ENCODE measurements at regions not wholly inside any gene's neighbourhood (a gene's known extent, or its start where the extent isn't known, plus 50 kb on each side); places are given as distances from the start of the nearest gene placed in this dataset.

- Histone ChIP-seq H3K4me1 (ENCODE audit: control insufficient read depth, insufficient read depth, low read length) (no peaks in the 10 kb centered on the region), H3K9me3 (ENCODE audit: control insufficient read depth, insufficient read depth, low read depth, low read length) (no peaks in the 10 kb centered on the region), H3K4me3 (ENCODE audit: low read depth, low read length) (no peak overlapping the region), H3K27ac (ENCODE audit: low read depth, low read length) (no peak overlapping the region), H3K9ac (ENCODE audit: low read length) (no peak overlapping the region), H3K36me3 (ENCODE audit: control insufficient read depth, insufficient read depth, low read length) (no peaks in the 10 kb centered on the region), H3K27me3 (ENCODE audit: control insufficient read depth, insufficient read depth, low read length) (no peaks in the 10 kb centered on the region)
Observed at GRCh38 chr5:67286006-67286405, 89.4 kb upstream of the CD180 start.

GRCh38 chr5:67283988-67284487, 87.4 kb upstream of the CD180 start:
- Histone ChIP-seq H3K36me3 (ENCODE audit: control insufficient read depth, insufficient read depth, low read length) (no peaks in the 10 kb centered on the region), H3K27ac (ENCODE audit: low read depth, low read length) (no peak overlapping the region), H3K4me1 (ENCODE audit: control insufficient read depth, insufficient read depth, low read length) (no peaks in the 10 kb centered on the region), H3K27me3 (ENCODE audit: control insufficient read depth, insufficient read depth, low read length) (no peaks in the 10 kb centered on the region), H3K4me3 (ENCODE audit: low read depth, low read length) (no peak overlapping the region), H3K9me3 (ENCODE audit: control insufficient read depth, insufficient read depth, low read depth, low read length) (peaks cover 8% of the 10 kb centered on the region), H3K9ac (ENCODE audit: low read length) (no peak overlapping the region)

GRCh38 chr5:67283275-67283987, 86.8 kb upstream of the CD180 start:
- no peak overlapping the region for H3K4me3 ChIP-seq (ENCODE audit: low read depth, low read length)
- H3K9ac ChIP-seq (ENCODE audit: low read length): no peak overlapping the region
- no peaks in the 10 kb centered on the region for H3K27me3 ChIP-seq (ENCODE audit: control insufficient read depth, insufficient read depth, low read length)
- H3K9me3 ChIP-seq (ENCODE audit: control insufficient read depth, insufficient read depth, low read depth, low read length): peaks cover 14% of the 10 kb centered on the region
- H3K27ac ChIP-seq (ENCODE audit: low read depth, low read length): no peak overlapping the region
- no peaks in the 10 kb centered on the region for H3K4me1 ChIP-seq (ENCODE audit: control insufficient read depth, insufficient read depth, low read length)
- no peaks in the 10 kb centered on the region for H3K36me3 ChIP-seq (ENCODE audit: control insufficient read depth, insufficient read depth, low read length)

- Histone ChIP-seq H3K27ac (ENCODE audit: low read depth, low read length) (no peak overlapping the region), H3K4me3 (ENCODE audit: low read depth, low read length) (no peak overlapping the region), H3K4me1 (ENCODE audit: control insufficient read depth, insufficient read depth, low read length) (no peaks in the 10 kb centered on the region), H3K36me3 (ENCODE audit: control insufficient read depth, insufficient read depth, low read length) (no peaks in the 10 kb centered on the region), H3K9ac (ENCODE audit: low read length) (no peak overlapping the region), H3K27me3 (ENCODE audit: control insufficient read depth, insufficient read depth, low read length) (no peaks in the 10 kb centered on the region), H3K9me3 (ENCODE audit: control insufficient read depth, insufficient read depth, low read depth, low read length) (peaks cover 25% of the 10 kb centered on the region)
Observed at GRCh38 chr5:67281874-67282273, 85.3 kb upstream of the CD180 start.

- Histone ChIP-seq H3K9ac (ENCODE audit: low read length) (no peak overlapping the region), H3K36me3 (ENCODE audit: control insufficient read depth, insufficient read depth, low read length) (no peaks in the 10 kb centered on the region), H3K27me3 (ENCODE audit: control insufficient read depth, insufficient read depth, low read length) (no peaks in the 10 kb centered on the region), H3K4me3 (ENCODE audit: low read depth, low read length) (no peak overlapping the region), H3K9me3 (ENCODE audit: control insufficient read depth, insufficient read depth, low read depth, low read length) (peaks cover 32% of the 10 kb centered on the region), H3K4me1 (ENCODE audit: control insufficient read depth, insufficient read depth, low read length) (no peaks in the 10 kb centered on the region), H3K27ac (ENCODE audit: low read depth, low read length) (no peak overlapping the region)
Observed at GRCh38 chr5:67273689-67274356, 77.2 kb upstream of the CD180 start.

GRCh38 chr5:67272453-67273130, 76.0 kb upstream of the CD180 start:
- H3K27ac ChIP-seq (ENCODE audit: low read depth, low read length): no peak overlapping the region
- no peak overlapping the region for H3K4me3 ChIP-seq (ENCODE audit: low read depth, low read length)
- H3K9ac ChIP-seq (ENCODE audit: low read length): no peak overlapping the region
- no peaks in the 10 kb centered on the region for H3K27me3 ChIP-seq (ENCODE audit: control insufficient read depth, insufficient read depth, low read length)
- H3K36me3 ChIP-seq (ENCODE audit: control insufficient read depth, insufficient read depth, low read length): no peaks in the 10 kb centered on the region
- peaks cover 22% of the 10 kb centered on the region for H3K9me3 ChIP-seq (ENCODE audit: control insufficient read depth, insufficient read depth, low read depth, low read length)
- no peaks in the 10 kb centered on the region for H3K4me1 ChIP-seq (ENCODE audit: control insufficient read depth, insufficient read depth, low read length)

- no peak overlapping the region for H3K27ac ChIP-seq (ENCODE audit: low read depth, low read length)
- no peaks in the 10 kb centered on the region for H3K36me3 ChIP-seq (ENCODE audit: control insufficient read depth, insufficient read depth, low read length)
- no peaks in the 10 kb centered on the region for H3K27me3 ChIP-seq (ENCODE audit: control insufficient read depth, insufficient read depth, low read length)
- no peak overlapping the region for H3K4me3 ChIP-seq (ENCODE audit: low read depth, low read length)
- no peak overlapping the region for H3K9ac ChIP-seq (ENCODE audit: low read length)
- H3K9me3 ChIP-seq (ENCODE audit: control insufficient read depth, insufficient read depth, low read depth, low read length): no peaks in the 10 kb centered on the region
- H3K4me1 ChIP-seq (ENCODE audit: control insufficient read depth, insufficient read depth, low read length): no peaks in the 10 kb centered on the region
Observed at GRCh38 chr5:67268231-67269021, 71.8 kb upstream of the CD180 start.

- Histone ChIP-seq H3K9ac (ENCODE audit: low read length) (no peak overlapping the region), H3K4me3 (ENCODE audit: low read depth, low read length) (no peak overlapping the region), H3K4me1 (ENCODE audit: control insufficient read depth, insufficient read depth, low read length) (no peaks in the 10 kb centered on the region)
Observed at GRCh38 chr5:67267512-67268216, 71.1 kb upstream of the CD180 start.

GRCh38 chr5:67266654-67267350, 70.2 kb upstream of the CD180 start:
- Histone ChIP-seq H3K4me3 (ENCODE audit: low read depth, low read length) (no peak overlapping the region), H3K9me3 (ENCODE audit: control insufficient read depth, insufficient read depth, low read depth, low read length) (no peaks in the 10 kb centered on the region), H3K27me3 (ENCODE audit: control insufficient read depth, insufficient read depth, low read length) (no peaks in the 10 kb centered on the region), H3K4me1 (ENCODE audit: control insufficient read depth, insufficient read depth, low read length) (no peaks in the 10 kb centered on the region), H3K36me3 (ENCODE audit: control insufficient read depth, insufficient read depth, low read length) (no peaks in the 10 kb centered on the region), H3K9ac (ENCODE audit: low read length) (no peak overlapping the region), H3K27ac (ENCODE audit: low read depth, low read length) (no peak overlapping the region)

More at GRCh38 chr5:67267512-67268216, 71.1 kb upstream of the CD180 start:
- no peaks in the 10 kb centered on the region for H3K27me3 ChIP-seq (ENCODE audit: control insufficient read depth, insufficient read depth, low read length)
- no peaks in the 10 kb centered on the region for H3K9me3 ChIP-seq (ENCODE audit: control insufficient read depth, insufficient read depth, low read depth, low read length)
- no peak overlapping the region for H3K27ac ChIP-seq (ENCODE audit: low read depth, low read length)
- H3K36me3 ChIP-seq (ENCODE audit: control insufficient read depth, insufficient read depth, low read length): no peaks in the 10 kb centered on the region

GRCh38 chr5:67265951-67266350, 69.4 kb upstream of the CD180 start:
- H3K9ac ChIP-seq (ENCODE audit: low read length): no peak overlapping the region
- H3K9me3 ChIP-seq (ENCODE audit: control insufficient read depth, insufficient read depth, low read depth, low read length): no peaks in the 10 kb centered on the region
- no peaks in the 10 kb centered on the region for H3K27me3 ChIP-seq (ENCODE audit: control insufficient read depth, insufficient read depth, low read length)
- no peaks in the 10 kb centered on the region for H3K4me1 ChIP-seq (ENCODE audit: control insufficient read depth, insufficient read depth, low read length)
- H3K4me3 ChIP-seq (ENCODE audit: low read depth, low read length): no peak overlapping the region
- no peak overlapping the region for H3K27ac ChIP-seq (ENCODE audit: low read depth, low read length)
- H3K36me3 ChIP-seq (ENCODE audit: control insufficient read depth, insufficient read depth, low read length): no peaks in the 10 kb centered on the region

All from HUES6 (cell line).